ENCODE measurements at regions not wholly inside any gene's neighbourhood (a gene's known extent, or its start where the extent isn't known, plus 50 kb on each side); places are given as distances from the start of the nearest gene placed in this dataset.

GRCh38 chr13:112204346-112205327, 137.7 kb downstream of the SOX1 start:
- no peak overlapping the region for H3K4me2 ChIP-seq (ENCODE audit: low read length)
- H4K20me1 ChIP-seq (ENCODE audit: insufficient read depth): no peaks in the 10 kb centered on the region
- H3K4me3 ChIP-seq (replicated peaks in 1 of 2; ENCODE audit: low read depth in 1 of 2, low read length in 2 of 2): no peak overlapping the region
- CTCF ChIA-PET: no interaction called here
- H2AFZ ChIP-seq (ENCODE audit: low read depth, low read length, poor library complexity, severe bottlenecking): no peak overlapping the region
- H3K9me3 ChIP-seq (ENCODE audit: control insufficient read depth in 1 of 2, insufficient read depth in 1 of 2, low read depth in 1 of 2, low read length in 2 of 2): no peaks in the 10 kb centered on the region
- no peak overlapping the region for H3K27ac ChIP-seq (ENCODE audit: low read depth, low read length)
- TF ChIP-seq ZNF274 (IDR thresholded peaks at IDR 0.05; ENCODE audit: low read depth, low read length) (no peak), CEBPB (IDR thresholded peaks at IDR 0.05; ENCODE audit: low read depth) (no peak), ELF1 (IDR thresholded peaks at IDR 0.05; ENCODE audit: borderline replicate concordance, low read depth) (no peak)
- ATAC-seq: no peak
- intact Hi-C loops (cut with micrococcal nuclease): no loop called here
- no peak overlapping the region for H3K9ac ChIP-seq (ENCODE audit: low read length)
- H3K79me2 ChIP-seq (ENCODE audit: insufficient read depth, low read length): no peaks in the 10 kb centered on the region
- RAD21 ChIA-PET (ENCODE audit: low non-redundant PET in 1 of 2, low total read pairs in 2 of 2, uncharacterized antibody in 2 of 2, unreplicated experiment in 2 of 2): no interaction called here
- DNase-seq (ENCODE audit: low read depth, low spot score): no peak
- H3K9me2 ChIP-seq (ENCODE audit: insufficient read depth): no peaks in the 10 kb centered on the region
- BruUV-seq (replicated peaks): no TSS peak
- H3K4me1 ChIP-seq (ENCODE audit: control insufficient read depth in 1 of 2, insufficient read depth in 2 of 2, low read length in 2 of 2): no peaks in the 10 kb centered on the region
- POLR2A ChIA-PET: no interaction called here
- H3K36me3 ChIP-seq (ENCODE audit: control insufficient read depth in 1 of 2, insufficient read depth in 2 of 2, low read length in 2 of 2): no peaks in the 10 kb centered on the region
- peaks cover 18% of the 10 kb centered on the region; the same call in 1 of the 2 replicates for H3K27me3 ChIP-seq (ENCODE audit: insufficient read depth, low read length)

GRCh38 chr13:112205990-112206389, 139.0 kb downstream of the SOX1 start:
- RAD21 ChIA-PET (ENCODE audit: low non-redundant PET in 1 of 2, low total read pairs in 2 of 2, uncharacterized antibody in 2 of 2, unreplicated experiment in 2 of 2): no interaction called here
- Histone ChIP-seq H3K79me2 (ENCODE audit: insufficient read depth, low read length) (no peaks in the 10 kb centered on the region), H4K20me1 (ENCODE audit: insufficient read depth) (no peaks in the 10 kb centered on the region), H3K4me1 (ENCODE audit: control insufficient read depth in 1 of 2, insufficient read depth in 2 of 2, low read length in 2 of 2) (no peaks in the 10 kb centered on the region), H3K27ac (ENCODE audit: low read depth, low read length) (no peak overlapping the region), H3K9ac (ENCODE audit: low read length) (no peak overlapping the region), H3K4me2 (ENCODE audit: low read length) (no peak overlapping the region), H3K36me3 (ENCODE audit: control insufficient read depth in 1 of 2, insufficient read depth in 2 of 2, low read length in 2 of 2) (no peaks in the 10 kb centered on the region), H3K27me3 (ENCODE audit: insufficient read depth, low read length) (peaks cover 18% of the 10 kb centered on the region; the same call in 1 of the 2 replicates), H3K9me2 (ENCODE audit: insufficient read depth) (no peaks in the 10 kb centered on the region), H3K4me3 (replicated peaks in 1 of 2; ENCODE audit: low read depth in 1 of 2, low read length in 2 of 2) (no peak overlapping the region), H3K9me3 (ENCODE audit: control insufficient read depth in 1 of 2, insufficient read depth in 1 of 2, low read depth in 1 of 2, low read length in 2 of 2) (no peaks in the 10 kb centered on the region), H2AFZ (ENCODE audit: low read depth, low read length, poor library complexity, severe bottlenecking) (no peak overlapping the region)
- no TSS peak for BruUV-seq (replicated peaks)
- intact Hi-C loops (cut with micrococcal nuclease): no loop called here
- no peak for ATAC-seq
- DNase-seq (ENCODE audit: low read depth, low spot score): no peak
- POLR2A ChIA-PET: no interaction called here
- CTCF ChIA-PET: no interaction called here
- TF ChIP-seq ATF3 (IDR thresholded peaks at IDR 0.05): no peak
- no peak for TF ChIP-seq SP1 (IDR thresholded peaks at IDR 0.05; ENCODE audit: low read depth)
- no peak for TF ChIP-seq SRF (IDR thresholded peaks at IDR 0.05; ENCODE audit: low read depth)
- TF ChIP-seq CTCF (IDR thresholded peaks at IDR 0.05 in 2 of 3, conservative IDR thresholded peaks at IDR 0.05 in 1 of 3; ENCODE audit: borderline replicate concordance in 1 of 3, insufficient read depth in 1 of 3, low read depth in 2 of 3, low read length in 2 of 3): no peak
- TF ChIP-seq CBX3 (IDR thresholded peaks at IDR 0.05; ENCODE audit: low read depth): no peak
- no peak for TF ChIP-seq JUND (IDR thresholded peaks at IDR 0.05)
- no peak for TF ChIP-seq MAX (IDR thresholded peaks at IDR 0.05)
- TF ChIP-seq CEBPB (IDR thresholded peaks at IDR 0.05; ENCODE audit: low read depth): no peak
- no peak for TF ChIP-seq FOSL1 (IDR thresholded peaks at IDR 0.05; ENCODE audit: low read depth)
- no peak for TF ChIP-seq REST (IDR thresholded peaks at IDR 0.05; ENCODE audit: low read depth)
- no peak for TF ChIP-seq ZNF274 (IDR thresholded peaks at IDR 0.05; ENCODE audit: low read depth, low read length)
- no peak for TF ChIP-seq YY1 (IDR thresholded peaks at IDR 0.05; ENCODE audit: extremely low read depth, insufficient replicate concordance, low read depth, low read length)
